WTC11 (cell line): ENCODE measurements at regions not wholly inside any gene's neighbourhood (a gene's known extent, or its start where the extent isn't known, plus 50 kb on each side); places are given as distances from the start of the nearest gene placed in this dataset.

Experiments
- ATAC-seq: fragments of 200-7000 bp; cut with Tn5 transposase; 2 replicates; pipeline ENCODE4 v1.10.0; 2021; ENCODE audit warnings: mild to moderate bottlenecking, moderate library complexity
- CTCF ChIA-PET: fragments of 300-600 bp; sonication (Branson Sonifier 250); formaldehyde crosslinking; loops from one replicate; lab custom pipeline; 2021; ENCODE audit warnings: antibody characterized with exemption; lab: Charles Lee
- POLR2A ChIA-PET: fragments of 350-600 bp; sonication (Branson Sonifier 250); formaldehyde crosslinking; loops from one replicate; lab custom pipeline; 2021; ENCODE audit warnings: antibody characterized with exemption; lab: Charles Lee
- DNase-seq: peaks from one replicate; pipeline ENCODE4 v3.0.0; 2021; ENCODE audit warnings: low spot score
- H3K27ac Mint-ChIP-seq: 2 replicates; pipeline ENCODE4 v1.8.0; 2021; ENCODE audit warnings: mixed read lengths
- H3K27me3 Mint-ChIP-seq: 2 replicates; pipeline ENCODE4 v1.8.0; 2021; ENCODE audit warnings: low read depth, mild to moderate bottlenecking, moderate library complexity, mixed read lengths
- H3K36me3 Mint-ChIP-seq: 2 replicates; pipeline ENCODE4 v1.8.0; 2021; ENCODE audit warnings: mixed read lengths
- H3K4me1 Mint-ChIP-seq: 2 replicates; pipeline ENCODE4 v1.8.0; 2022; ENCODE audit warnings: mixed read lengths
- H3K4me3 Mint-ChIP-seq: 2 replicates; pipeline ENCODE4 v1.8.0; 2021; ENCODE audit warnings: mild to moderate bottlenecking, moderate library complexity, mixed read lengths
- H3K9me3 Mint-ChIP-seq: 2 replicates; pipeline ENCODE4 v1.8.0; 2021; ENCODE audit warnings: mixed read lengths
- AFF4 ChIP-seq: sonication (generic); formaldehyde crosslinking; IDR thresholded peaks from 2 replicates; pipeline ENCODE4 v1.8.1; 2023; ENCODE audit warnings: mild to moderate bottlenecking, missing genetic modification reagents, borderline replicate concordance
- ATF1 ChIP-seq: sonication (generic); formaldehyde crosslinking; IDR thresholded peaks from 2 replicates; pipeline ENCODE4 v1.8.1; 2023; ENCODE audit warnings: mild to moderate bottlenecking, moderate library complexity, missing genetic modification reagents
- CREB1 ChIP-seq: sonication (generic); formaldehyde crosslinking; IDR thresholded peaks from 2 replicates; pipeline ENCODE4 v1.8.0; 2023; ENCODE audit warnings: mild to moderate bottlenecking, missing genetic modification reagents
- E2F4 ChIP-seq: sonication (generic); formaldehyde crosslinking; IDR thresholded peaks from 2 replicates; pipeline ENCODE4 v1.8.1; 2022; ENCODE audit warnings: low read depth, mild to moderate bottlenecking, moderate library complexity, missing genetic modification reagents, borderline replicate concordance
- EMX1 ChIP-seq: fragments of 250-450 bp; sonication (Bioruptor Pico); IDR thresholded peaks from 2 replicates; pipeline ENCODE4 v1.8.0; 2021; ENCODE audit warnings: mild to moderate bottlenecking
- GABPB1 ChIP-seq: sonication (generic); formaldehyde crosslinking; IDR thresholded peaks from 2 replicates; pipeline ENCODE4 v1.8.1; 2023; ENCODE audit warnings: mild to moderate bottlenecking, missing genetic modification reagents
- IRF1 ChIP-seq: sonication (generic); formaldehyde crosslinking; IDR thresholded peaks from 2 replicates; pipeline ENCODE4 v1.8.0; 2023; ENCODE audit warnings: missing genetic modification reagents
- PRRX2 ChIP-seq: fragments of 250-450 bp; sonication (Bioruptor Pico); IDR thresholded peaks from 2 replicates; pipeline ENCODE4 v1.8.0; 2021; ENCODE audit warnings: mild to moderate bottlenecking
- RORB ChIP-seq: fragments of 250-450 bp; sonication (Bioruptor Pico); IDR thresholded peaks from 2 replicates; pipeline ENCODE4 v1.9.0; 2021; ENCODE audit warnings: mild to moderate bottlenecking
- USF2 ChIP-seq: sonication (generic); formaldehyde crosslinking; IDR thresholded peaks from 2 replicates; pipeline ENCODE4 v1.8.1; 2023; ENCODE audit warnings: mild to moderate bottlenecking, missing genetic modification reagents, moderate library complexity
- ZNF281 ChIP-seq: sonication (generic); formaldehyde crosslinking; IDR thresholded peaks from 2 replicates; pipeline ENCODE4 v1.8.0; 2023; ENCODE audit warnings: mild to moderate bottlenecking, missing genetic modification reagents
- TF ChIP-seq, protein P1 (sequence below): sonication (generic); formaldehyde crosslinking; IDR thresholded peaks from 2 replicates; pipeline ENCODE4 v1.8.1; 2023; ENCODE audit warnings: mild to moderate bottlenecking, missing genetic modification reagents
- TF ChIP-seq, protein P2 (sequence below): fragments of 250-450 bp; sonication (Bioruptor Pico); IDR thresholded peaks from 2 replicates; pipeline ENCODE4 v1.9.0; 2021; ENCODE audit warnings: mild to moderate bottlenecking, borderline replicate concordance
- TF ChIP-seq, protein P3 (sequence below): sonication (generic); formaldehyde crosslinking; IDR thresholded peaks from 2 replicates; pipeline ENCODE4 v1.8.1; 2022; ENCODE audit warnings: mild to moderate bottlenecking, moderate library complexity, missing genetic modification reagents

- DNase-seq (no peak), ATAC-seq (no peak)
- H3K27ac Mint-ChIP-seq, result no peak overlapping the region
- H3K27me3 Mint-ChIP-seq, result no peaks in the 10 kb centered on the region
- 0 out of 2 replicates have a peak, but pooled peaks cover 3% of the 10 kb centered on the region for H3K4me1 Mint-ChIP-seq
- H3K36me3 Mint-ChIP-seq, result no peaks in the 10 kb centered on the region
- ChIA-PET POLR2A (interaction anchor here (0.7 kb wide), 1 partner anchor 320 kb away, joined by 4 read pairs; no protein-coding TSS in a partner anchor), CTCF (interaction anchor here (1.0 to 1.4 kb wide), 3 partner anchors 10 to 122 kb away, joined by 4 to 6 read pairs (median 5); no protein-coding TSS in a partner anchor)
- no peaks in the 10 kb centered on the region for H3K9me3 Mint-ChIP-seq
- TF ChIP-seq GABPB1 (CRISPR knock-in tag) (peak; percentile 88), EMX1 (no peak)
- no peak overlapping the region for H3K4me3 Mint-ChIP-seq
Measured at GRCh38 chr6:132952031-132952867, 137.9 kb downstream of the RPS12 start.

DNA sequence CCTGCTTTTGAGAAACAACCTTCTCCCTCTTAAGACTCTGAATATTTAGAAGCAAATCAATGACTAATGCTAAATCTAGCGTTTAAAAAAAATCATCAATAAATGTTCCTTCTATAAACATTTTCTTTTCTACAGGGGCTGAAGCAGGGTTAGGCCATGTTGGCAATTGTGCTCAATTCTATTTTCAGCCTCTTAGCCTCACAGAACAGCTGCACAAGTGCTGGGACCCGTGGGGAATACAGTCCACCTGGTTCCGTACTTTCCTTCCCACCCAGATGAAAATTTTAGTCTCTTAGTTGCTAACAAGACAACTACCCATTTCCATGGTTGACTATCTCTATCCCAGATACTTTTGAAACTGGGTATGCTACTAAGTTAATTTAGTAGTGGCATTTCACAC is 138.6 kb downstream of the RPS12 start:
- no peak for DNase-seq
- H3K4me1 Mint-ChIP-seq, result 0 out of 2 replicates have a peak, but pooled peaks cover 3% of the 10 kb centered on the region
- no peak overlapping the region for H3K27ac Mint-ChIP-seq
- H3K36me3 Mint-ChIP-seq, result no peaks in the 10 kb centered on the region
- no peaks in the 10 kb centered on the region for H3K27me3 Mint-ChIP-seq
- POLR2A ChIA-PET, result no interaction called here
- CTCF ChIA-PET, result no interaction called here
- H3K9me3 Mint-ChIP-seq, result no peaks in the 10 kb centered on the region
- H3K4me3 Mint-ChIP-seq, result no peak overlapping the region
- no peak for ATAC-seq
- no peak for TF ChIP-seq PRRX2 (CRISPR knock-in tag)
- no peak for TF ChIP-seq E2F4 (CRISPR knock-in tag)
- no peak for TF ChIP-seq AFF4 (CRISPR knock-in tag)
- TF ChIP-seq CREB1, result no peak
- TF ChIP-seq, protein P1, sequence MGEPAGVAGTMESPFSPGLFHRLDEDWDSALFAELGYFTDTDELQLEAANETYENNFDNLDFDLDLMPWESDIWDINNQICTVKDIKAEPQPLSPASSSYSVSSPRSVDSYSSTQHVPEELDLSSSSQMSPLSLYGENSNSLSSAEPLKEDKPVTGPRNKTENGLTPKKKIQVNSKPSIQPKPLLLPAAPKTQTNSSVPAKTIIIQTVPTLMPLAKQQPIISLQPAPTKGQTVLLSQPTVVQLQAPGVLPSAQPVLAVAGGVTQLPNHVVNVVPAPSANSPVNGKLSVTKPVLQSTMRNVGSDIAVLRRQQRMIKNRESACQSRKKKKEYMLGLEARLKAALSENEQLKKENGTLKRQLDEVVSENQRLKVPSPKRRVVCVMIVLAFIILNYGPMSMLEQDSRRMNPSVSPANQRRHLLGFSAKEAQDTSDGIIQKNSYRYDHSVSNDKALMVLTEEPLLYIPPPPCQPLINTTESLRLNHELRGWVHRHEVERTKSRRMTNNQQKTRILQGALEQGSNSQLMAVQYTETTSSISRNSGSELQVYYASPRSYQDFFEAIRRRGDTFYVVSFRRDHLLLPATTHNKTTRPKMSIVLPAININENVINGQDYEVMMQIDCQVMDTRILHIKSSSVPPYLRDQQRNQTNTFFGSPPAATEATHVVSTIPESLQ, result no peak
- no peak for TF ChIP-seq USF2
- no peak for TF ChIP-seq ATF1 (CRISPR knock-in tag)
- TF ChIP-seq RORB (CRISPR knock-in tag), result no peak
- TF ChIP-seq ZNF281 (CRISPR knock-in tag), result no peak
- TF ChIP-seq, protein P2, sequence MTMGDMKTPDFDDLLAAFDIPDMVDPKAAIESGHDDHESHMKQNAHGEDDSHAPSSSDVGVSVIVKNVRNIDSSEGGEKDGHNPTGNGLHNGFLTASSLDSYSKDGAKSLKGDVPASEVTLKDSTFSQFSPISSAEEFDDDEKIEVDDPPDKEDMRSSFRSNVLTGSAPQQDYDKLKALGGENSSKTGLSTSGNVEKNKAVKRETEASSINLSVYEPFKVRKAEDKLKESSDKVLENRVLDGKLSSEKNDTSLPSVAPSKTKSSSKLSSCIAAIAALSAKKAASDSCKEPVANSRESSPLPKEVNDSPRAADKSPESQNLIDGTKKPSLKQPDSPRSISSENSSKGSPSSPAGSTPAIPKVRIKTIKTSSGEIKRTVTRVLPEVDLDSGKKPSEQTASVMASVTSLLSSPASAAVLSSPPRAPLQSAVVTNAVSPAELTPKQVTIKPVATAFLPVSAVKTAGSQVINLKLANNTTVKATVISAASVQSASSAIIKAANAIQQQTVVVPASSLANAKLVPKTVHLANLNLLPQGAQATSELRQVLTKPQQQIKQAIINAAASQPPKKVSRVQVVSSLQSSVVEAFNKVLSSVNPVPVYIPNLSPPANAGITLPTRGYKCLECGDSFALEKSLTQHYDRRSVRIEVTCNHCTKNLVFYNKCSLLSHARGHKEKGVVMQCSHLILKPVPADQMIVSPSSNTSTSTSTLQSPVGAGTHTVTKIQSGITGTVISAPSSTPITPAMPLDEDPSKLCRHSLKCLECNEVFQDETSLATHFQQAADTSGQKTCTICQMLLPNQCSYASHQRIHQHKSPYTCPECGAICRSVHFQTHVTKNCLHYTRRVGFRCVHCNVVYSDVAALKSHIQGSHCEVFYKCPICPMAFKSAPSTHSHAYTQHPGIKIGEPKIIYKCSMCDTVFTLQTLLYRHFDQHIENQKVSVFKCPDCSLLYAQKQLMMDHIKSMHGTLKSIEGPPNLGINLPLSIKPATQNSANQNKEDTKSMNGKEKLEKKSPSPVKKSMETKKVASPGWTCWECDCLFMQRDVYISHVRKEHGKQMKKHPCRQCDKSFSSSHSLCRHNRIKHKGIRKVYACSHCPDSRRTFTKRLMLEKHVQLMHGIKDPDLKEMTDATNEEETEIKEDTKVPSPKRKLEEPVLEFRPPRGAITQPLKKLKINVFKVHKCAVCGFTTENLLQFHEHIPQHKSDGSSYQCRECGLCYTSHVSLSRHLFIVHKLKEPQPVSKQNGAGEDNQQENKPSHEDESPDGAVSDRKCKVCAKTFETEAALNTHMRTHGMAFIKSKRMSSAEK (CRISPR knock-in tag), result no peak
- TF ChIP-seq, protein P3, sequence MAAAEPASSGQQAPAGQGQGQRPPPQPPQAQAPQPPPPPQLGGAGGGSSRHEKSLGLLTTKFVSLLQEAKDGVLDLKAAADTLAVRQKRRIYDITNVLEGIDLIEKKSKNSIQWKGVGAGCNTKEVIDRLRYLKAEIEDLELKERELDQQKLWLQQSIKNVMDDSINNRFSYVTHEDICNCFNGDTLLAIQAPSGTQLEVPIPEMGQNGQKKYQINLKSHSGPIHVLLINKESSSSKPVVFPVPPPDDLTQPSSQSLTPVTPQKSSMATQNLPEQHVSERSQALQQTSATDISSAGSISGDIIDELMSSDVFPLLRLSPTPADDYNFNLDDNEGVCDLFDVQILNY, result no peak
- no peak for TF ChIP-seq IRF1
